IMR-90 (cell line): ENCODE measurements at regions not wholly inside any gene's neighbourhood (a gene's known extent, or its start where the extent isn't known, plus 50 kb on each side); places are given as distances from the start of the nearest gene placed in this dataset.

Experiments used
- ATAC-seq: fragments of 200-7000 bp; cut with Tn5 transposase; 2 replicates; pipeline ENCODE4 v1.9.1; 2020; ENCODE audit warnings: low read depth, mild to moderate bottlenecking, moderate library complexity
- BruUV-seq: library from RNA; stranded (reverse); fragments of 400-500 nt; replicated peaks from 2 replicates; lab custom pipeline; 2021; lab: Mats Ljungman, UMichigan
- CTCF ChIA-PET: fragments of 300-600 bp; formaldehyde crosslinking; extraction: SDS; loops from one replicate; lab custom pipeline; 2021; ENCODE audit warnings: antibody characterized with exemption; lab: Yijun Ruan, JAX
- POLR2A ChIA-PET: fragments of 300-600 bp; sonication (Branson Sonifier 250); formaldehyde crosslinking; loops from one replicate; lab custom pipeline; 2022; ENCODE audit warnings: antibody characterized with exemption; ENCODE audit not compliant: unreplicated experiment; lab: Charles Lee
- DNase-seq: peaks from one replicate; pipeline ENCODE4 v3.0.0; 2013
- H2AFZ ChIP-seq: replicated peaks from 2 replicates; pipeline ENCODE3; 2013; ENCODE audit warnings: low read length, mild to moderate bottlenecking; ENCODE audit not compliant: poor library complexity
- H2AK5ac ChIP-seq: 2 replicates; pipeline ENCODE4 v1.6.1; 2013; ENCODE audit warnings: low read depth, low read length, inconsistent platforms
- H2AK9ac ChIP-seq: replicated peaks from 2 replicates; pipeline ENCODE3; 2013; ENCODE audit warnings: mild to moderate bottlenecking, low read depth, low read length, moderate library complexity; ENCODE audit not compliant: poor library complexity
- H2BK120ac ChIP-seq: 2 replicates; pipeline ENCODE4 v1.6.1; 2013; ENCODE audit warnings: low read depth, low read length, inconsistent platforms
- H2BK15ac ChIP-seq: 3 replicates; pipeline ENCODE4 v1.6.1; 2013; ENCODE audit warnings: low read depth, low read length, inconsistent platforms
- H2BK20ac ChIP-seq: 2 replicates; pipeline ENCODE4 v1.6.1; 2013; ENCODE audit warnings: low read depth, mild to moderate bottlenecking, inconsistent platforms, low read length, moderate library complexity
- H2BK5ac ChIP-seq: 2 replicates; pipeline ENCODE4 v1.6.1; 2013; ENCODE audit warnings: mild to moderate bottlenecking, low read depth, low read length, inconsistent platforms; ENCODE audit not compliant: poor library complexity, severe bottlenecking
- H3K14ac ChIP-seq: replicated peaks from 2 replicates; pipeline ENCODE4 v1.6.1; 2013; ENCODE audit warnings: low read depth, low read length, inconsistent platforms
- H3K18ac ChIP-seq: 2 replicates; pipeline ENCODE4 v1.6.1; 2013; ENCODE audit warnings: low read depth, low read length, control low read depth
- H3K23ac ChIP-seq: 2 replicates; pipeline ENCODE4 v1.6.1; 2013; ENCODE audit warnings: low read depth, low read length, inconsistent platforms
- H3K27ac ChIP-seq: 2 replicates; pipeline ENCODE4 v1.5.1; 2013; ENCODE audit warnings: mild to moderate bottlenecking, control low read depth, low read length; ENCODE audit not compliant: insufficient read depth
- H3K27me3 ChIP-seq: 2 replicates; pipeline ENCODE4 v1.6.1; 2013; ENCODE audit warnings: low read length; ENCODE audit not compliant: control insufficient read depth, insufficient read depth
- H3K36me3 ChIP-seq: 2 replicates; pipeline ENCODE4 v1.6.1; 2013; ENCODE audit warnings: low read length, mixed read lengths; ENCODE audit not compliant: control insufficient read depth, insufficient read depth
- H3K4ac ChIP-seq: 2 replicates; pipeline ENCODE4 v1.6.1; 2013; ENCODE audit warnings: low read depth, low read length, inconsistent platforms
- H3K4me1 ChIP-seq: 2 replicates; pipeline ENCODE4 v1.6.1; 2013; ENCODE audit warnings: low read length, mixed read lengths; ENCODE audit not compliant: control insufficient read depth, insufficient read depth
- H3K4me2 ChIP-seq: 2 replicates; pipeline ENCODE4 v1.6.1; 2013; ENCODE audit warnings: low read depth, mild to moderate bottlenecking, control low read depth, low read length, moderate library complexity
- H3K4me3 ChIP-seq: 2 replicates; pipeline ENCODE4 v1.5.1; 2013; ENCODE audit warnings: low read depth, mild to moderate bottlenecking, control low read depth, low read length, moderate library complexity; ENCODE audit not compliant: insufficient read depth
- H3K56ac ChIP-seq: 2 replicates; pipeline ENCODE4 v1.6.1; 2013; ENCODE audit warnings: low read length, inconsistent platforms; ENCODE audit not compliant: insufficient read depth; ENCODE audit errors: extremely low read depth
- H3K79me1 ChIP-seq, 2 experiments: 2 replicates each; pipeline ENCODE4 v1.6.1; 2013; ENCODE audit warnings: low read length in 2 of 2, inconsistent platforms in 1 of 2, low read depth in 1 of 2
- H3K9ac ChIP-seq: 2 replicates; pipeline ENCODE4 v1.6.1; 2013; ENCODE audit warnings: low read depth, low read length, control low read depth
- H3K9me1 ChIP-seq: 2 replicates; pipeline ENCODE4 v1.6.1; 2013; ENCODE audit warnings: low read length, inconsistent platforms; ENCODE audit not compliant: insufficient read depth
- H3K9me3 ChIP-seq: 2 replicates; pipeline ENCODE4 v1.6.1; 2013; ENCODE audit warnings: low read length; ENCODE audit not compliant: control insufficient read depth, insufficient read depth
- H4K20me1 ChIP-seq: 2 replicates; pipeline ENCODE4 v1.6.1; 2013; ENCODE audit warnings: low read length, inconsistent platforms; ENCODE audit not compliant: insufficient read depth
- H4K5ac ChIP-seq: 2 replicates; pipeline ENCODE4 v1.6.1; 2013; ENCODE audit warnings: mild to moderate bottlenecking, low read depth, low read length, control low read depth
- H4K8ac ChIP-seq, 2 experiments: 2 replicates each; pipeline ENCODE4 v1.6.1; 2013; ENCODE audit warnings: low read depth in 2 of 2, low read length in 2 of 2, control low read depth in 1 of 2, inconsistent platforms in 1 of 2
- H4K91ac ChIP-seq: 2 replicates; pipeline ENCODE4 v1.6.1; 2013; ENCODE audit warnings: low read depth, low read length, inconsistent platforms; ENCODE audit not compliant: insufficient read depth
- BHLHE40 ChIP-seq: fragments of 150-350 bp; IDR thresholded peaks from 2 replicates; pipeline ENCODE4 v1.6.1; 2016; ENCODE audit warnings: mild to moderate bottlenecking, low read depth, low read length
- CEBPB ChIP-seq: IDR thresholded peaks from 2 replicates; pipeline ENCODE4 v1.6.1; 2012; ENCODE audit warnings: low read depth, low read length, improper control_type of control experiment
- CHD1 ChIP-seq: IDR thresholded peaks from 2 replicates; pipeline ENCODE4 v1.6.1; 2012; ENCODE audit warnings: low read depth, low read length, improper control_type of control experiment
- FOS ChIP-seq: fragments of 150-350 bp; IDR thresholded peaks from 2 replicates; pipeline ENCODE4 v1.6.1; 2016; ENCODE audit warnings: low read depth, low read length
- MAZ ChIP-seq: IDR thresholded peaks from 2 replicates; pipeline ENCODE4 v1.6.1; 2012; ENCODE audit warnings: low read depth, mild to moderate bottlenecking, low read length, improper control_type of control experiment, moderate library complexity, borderline replicate concordance
- MXI1 ChIP-seq: IDR thresholded peaks from 2 replicates; pipeline ENCODE4 v1.6.1; 2012; ENCODE audit warnings: low read depth, mild to moderate bottlenecking, low read length, moderate library complexity, borderline replicate concordance
- POLR2A ChIP-seq: IDR thresholded peaks from 2 replicates; pipeline ENCODE4 v1.6.1; 2012; ENCODE audit warnings: mild to moderate bottlenecking, low read depth, low read length
- RCOR1 ChIP-seq: IDR thresholded peaks from 2 replicates; pipeline ENCODE4 v1.6.1; 2012; ENCODE audit warnings: mild to moderate bottlenecking, low read length, improper control_type of control experiment; ENCODE audit not compliant: insufficient replicate concordance
- SMC3 ChIP-seq: fragments of 150-350 bp; IDR thresholded peaks from 2 replicates; pipeline ENCODE4 v1.6.1; 2016; ENCODE audit warnings: low read depth, mild to moderate bottlenecking, antibody characterized with exemption, low read length, moderate library complexity
- WGBS, 2 experiments: methylation state at CpG; one replicate each; pipeline versions ENCODE4 v1.1.5 to v1.1.7; 2013; ENCODE audit warnings: missing lambda C conversion rate in 2 of 2; ENCODE audit not compliant: insufficient read length in 1 of 2; ENCODE audit errors: extremely low coverage in 2 of 2; 5-methylcytosine and 5-hydroxymethylcytosine counted together
- dilution Hi-C: fragments of 300-500 bp; cut with HindIII; formaldehyde crosslinking; loops from one replicate; pipeline ENCODE4 v1.14.3; 2018; ENCODE audit warnings: low sequenced_read_pairs; ENCODE audit not compliant: unreplicated experiment
- in situ Hi-C: fragments of 300-500 bp; cut with MboI; formaldehyde crosslinking; loops from 3 replicates; pipeline ENCODE4 v1.14.3; 2019; ENCODE audit warnings: low sequenced_read_pairs, inconsistent platforms, mixed read lengths
- intact Hi-C: fragments of 100-400 bp; cut with micrococcal nuclease; formaldehyde crosslinking; loops from 2 replicates; pipeline ENCODE4 v1.10.0; 2022
- TF ChIP-seq, protein P1 (sequence below): fragments of 150-350 bp; IDR thresholded peaks from 2 replicates; pipeline ENCODE4 v1.6.1; 2016; ENCODE audit warnings: low read depth, mild to moderate bottlenecking, low read length, moderate library complexity, borderline replicate concordance
- TF ChIP-seq, protein P2 (sequence below): fragments of 150-350 bp; IDR thresholded peaks from 2 replicates; pipeline ENCODE4 v1.6.1; 2017; ENCODE audit warnings: mild to moderate bottlenecking, antibody characterized with exemption, low read length, low read depth
- TF ChIP-seq, protein P3 (sequence below): conservative IDR thresholded peaks from 2 replicates; pipeline ENCODE4 v1.5.1; 2012; ENCODE audit warnings: mild to moderate bottlenecking, low read depth, low read length, improper control_type of control experiment

- TF ChIP-seq, protein P1, sequence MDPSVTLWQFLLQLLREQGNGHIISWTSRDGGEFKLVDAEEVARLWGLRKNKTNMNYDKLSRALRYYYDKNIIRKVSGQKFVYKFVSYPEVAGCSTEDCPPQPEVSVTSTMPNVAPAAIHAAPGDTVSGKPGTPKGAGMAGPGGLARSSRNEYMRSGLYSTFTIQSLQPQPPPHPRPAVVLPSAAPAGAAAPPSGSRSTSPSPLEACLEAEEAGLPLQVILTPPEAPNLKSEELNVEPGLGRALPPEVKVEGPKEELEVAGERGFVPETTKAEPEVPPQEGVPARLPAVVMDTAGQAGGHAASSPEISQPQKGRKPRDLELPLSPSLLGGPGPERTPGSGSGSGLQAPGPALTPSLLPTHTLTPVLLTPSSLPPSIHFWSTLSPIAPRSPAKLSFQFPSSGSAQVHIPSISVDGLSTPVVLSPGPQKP = no peak
Observed at GRCh38 chr10:131764929-131765328, 135.9 kb upstream of the PPP2R2D start (continued).

GRCh38 chr10:131766096-131766495 lies 134.7 kb upstream of the PPP2R2D start:
- no peak overlapping the region for H4K8ac ChIP-seq
- no peak overlapping the region for H2BK5ac ChIP-seq
- H2AFZ ChIP-seq = no peak overlapping the region
- H2BK120ac ChIP-seq = no peak overlapping the region
- H3K18ac ChIP-seq = no peak overlapping the region
- in situ Hi-C loops (no loop called here), dilution Hi-C loops (no loop called here), intact Hi-C loops (no loop called here)
- no TSS peak for BruUV-seq
- peaks cover 27% of the 10 kb centered on the region for H3K9me3 ChIP-seq
- no peak overlapping the region for H2BK20ac ChIP-seq
- no peak overlapping the region for H3K23ac ChIP-seq
- TF ChIP-seq BHLHE40 (no peak), POLR2A (no peak), CHD1 (no peak), SMC3 (no peak), MAZ (no peak), MXI1 (no peak), RCOR1 (no peak), CEBPB (no peak), FOS (no peak)
- TF ChIP-seq, protein P2, sequence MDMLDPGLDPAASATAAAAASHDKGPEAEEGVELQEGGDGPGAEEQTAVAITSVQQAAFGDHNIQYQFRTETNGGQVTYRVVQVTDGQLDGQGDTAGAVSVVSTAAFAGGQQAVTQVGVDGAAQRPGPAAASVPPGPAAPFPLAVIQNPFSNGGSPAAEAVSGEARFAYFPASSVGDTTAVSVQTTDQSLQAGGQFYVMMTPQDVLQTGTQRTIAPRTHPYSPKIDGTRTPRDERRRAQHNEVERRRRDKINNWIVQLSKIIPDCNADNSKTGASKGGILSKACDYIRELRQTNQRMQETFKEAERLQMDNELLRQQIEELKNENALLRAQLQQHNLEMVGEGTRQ = no peak
- TF ChIP-seq, protein P3, sequence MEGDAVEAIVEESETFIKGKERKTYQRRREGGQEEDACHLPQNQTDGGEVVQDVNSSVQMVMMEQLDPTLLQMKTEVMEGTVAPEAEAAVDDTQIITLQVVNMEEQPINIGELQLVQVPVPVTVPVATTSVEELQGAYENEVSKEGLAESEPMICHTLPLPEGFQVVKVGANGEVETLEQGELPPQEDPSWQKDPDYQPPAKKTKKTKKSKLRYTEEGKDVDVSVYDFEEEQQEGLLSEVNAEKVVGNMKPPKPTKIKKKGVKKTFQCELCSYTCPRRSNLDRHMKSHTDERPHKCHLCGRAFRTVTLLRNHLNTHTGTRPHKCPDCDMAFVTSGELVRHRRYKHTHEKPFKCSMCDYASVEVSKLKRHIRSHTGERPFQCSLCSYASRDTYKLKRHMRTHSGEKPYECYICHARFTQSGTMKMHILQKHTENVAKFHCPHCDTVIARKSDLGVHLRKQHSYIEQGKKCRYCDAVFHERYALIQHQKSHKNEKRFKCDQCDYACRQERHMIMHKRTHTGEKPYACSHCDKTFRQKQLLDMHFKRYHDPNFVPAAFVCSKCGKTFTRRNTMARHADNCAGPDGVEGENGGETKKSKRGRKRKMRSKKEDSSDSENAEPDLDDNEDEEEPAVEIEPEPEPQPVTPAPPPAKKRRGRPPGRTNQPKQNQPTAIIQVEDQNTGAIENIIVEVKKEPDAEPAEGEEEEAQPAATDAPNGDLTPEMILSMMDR = no peak
- TF ChIP-seq, protein P1 = no peak
- no peak overlapping the region for H4K91ac ChIP-seq
- H3K79me1 ChIP-seq = no peaks in the 10 kb centered on the region
- no peaks in the 10 kb centered on the region for H3K36me3 ChIP-seq
- no peaks in the 10 kb centered on the region for H3K4me1 ChIP-seq
- H3K4ac ChIP-seq = no peak overlapping the region
- 76% methylated on average over 7 of the region's 17 CpGs; no CpG with 5 or more reads in 1 of the 2 experiments for WGBS, 2 experiments
- no peak overlapping the region for H2AK9ac ChIP-seq
- H3K56ac ChIP-seq = no peak overlapping the region
- H3K4me3 ChIP-seq = no peak overlapping the region
- H3K14ac ChIP-seq = no peak overlapping the region
- no peaks in the 10 kb centered on the region for H3K9me1 ChIP-seq
- H4K20me1 ChIP-seq = no peaks in the 10 kb centered on the region
- H3K27ac ChIP-seq = no peak overlapping the region
- no peak overlapping the region for H2AK5ac ChIP-seq
- no peak overlapping the region for H2BK15ac ChIP-seq
- DNase-seq (no peak), ATAC-seq (no peak)
- no peak overlapping the region for H4K5ac ChIP-seq
- no peaks in the 10 kb centered on the region for H3K27me3 ChIP-seq
- CTCF ChIA-PET = no interaction called here
- POLR2A ChIA-PET = no interaction called here
- H3K9ac ChIP-seq = no peak overlapping the region
- no peak overlapping the region for H3K4me2 ChIP-seq
